Upper lobe of right lung (tissue), 1 donor: ENCODE measurements at regions not wholly inside any gene's neighbourhood (a gene's known extent, or its start where the extent isn't known, plus 50 kb on each side); places are given as distances from the start of the nearest gene placed in this dataset.

Experiments used
- ATAC-seq: fragments of 200-7000 bp; cut with Tn5 transposase; one replicate; pipeline ENCODE4 v1.9.1; 2020; ENCODE audit warnings: mild to moderate bottlenecking, moderate library complexity
- DNase-seq: peaks from one replicate; pipeline ENCODE4 v3.0.0-alpha.2; 2020
- H3K27ac ChIP-seq: fragments of 200-600 bp; one replicate; pipeline ENCODE4 v1.8.0; 2022
- H3K27me3 ChIP-seq: fragments of 200-600 bp; one replicate; pipeline ENCODE4 v1.8.0; 2022; ENCODE audit warnings: mild to moderate bottlenecking
- H3K36me3 ChIP-seq: fragments of 200-600 bp; one replicate; pipeline ENCODE4 v1.8.0; 2022
- H3K4me1 ChIP-seq: fragments of 200-600 bp; one replicate; pipeline ENCODE4 v1.8.0; 2022
- H3K4me3 ChIP-seq: fragments of 200-600 bp; one replicate; pipeline ENCODE4 v1.8.0; 2022; ENCODE audit warnings: mild to moderate bottlenecking
- H3K9me3 ChIP-seq: fragments of 200-600 bp; one replicate; pipeline ENCODE4 v1.8.0; 2022
- CTCF ChIP-seq: fragments of 200-600 bp; IDR thresholded peaks from one replicate; pipeline ENCODE4 v1.8.0; 2022; ENCODE audit warnings: antibody characterized with exemption
- intact Hi-C: fragments of 100-400 bp; cut with DNase I; formaldehyde crosslinking; loops from one replicate; pipeline ENCODE4 v1.11.0; 2022
- donor health status: DM: no; HTN: yes; CAD: no; lungs with severe emphysema.

GRCh38 chr1:114342376-114342775 is 168.6 kb downstream of the TRIM33 start:
- H3K9me3 ChIP-seq, result no peaks in the 10 kb centered on the region
- H3K27me3 ChIP-seq, result no peaks in the 10 kb centered on the region
- peak overlapping the region; percentile 18 for H3K27ac ChIP-seq
- DNase-seq (no peak), ATAC-seq (no peak)
- no peak overlapping the region for H3K4me3 ChIP-seq
- H3K36me3 ChIP-seq, result no peaks in the 10 kb centered on the region
- intact Hi-C loops, result no loop called here
- no peak for TF ChIP-seq CTCF
- H3K4me1 ChIP-seq, result peaks cover 8% of the 10 kb centered on the region

GRCh38 chr1:114341856-114342255 is 169.1 kb downstream of the TRIM33 start:
- H3K4me3 ChIP-seq, result no peak overlapping the region
- peaks cover 8% of the 10 kb centered on the region for H3K4me1 ChIP-seq
- TF ChIP-seq CTCF, result no peak
- no peaks in the 10 kb centered on the region for H3K36me3 ChIP-seq
- intact Hi-C loops, result no loop called here
- H3K27ac ChIP-seq, result no peak overlapping the region
- ATAC-seq (no peak), DNase-seq (no peak)
- H3K9me3 ChIP-seq, result no peaks in the 10 kb centered on the region
- no peaks in the 10 kb centered on the region for H3K27me3 ChIP-seq

- H3K4me3 ChIP-seq, result no peak overlapping the region
- no peaks in the 10 kb centered on the region for H3K27me3 ChIP-seq
- H3K9me3 ChIP-seq, result no peaks in the 10 kb centered on the region
- H3K36me3 ChIP-seq, result no peaks in the 10 kb centered on the region
- no peak overlapping the region for H3K27ac ChIP-seq
- no peak for TF ChIP-seq CTCF
- intact Hi-C loops, result no loop called here
- H3K4me1 ChIP-seq, result peaks cover 8% of the 10 kb centered on the region
- DNase-seq, result no peak
- no peak for ATAC-seq
Observed at GRCh38 chr1:114341299-114341698, 169.7 kb downstream of the TRIM33 start.

- intact Hi-C loops, result no loop called here
- no peaks in the 10 kb centered on the region for H3K9me3 ChIP-seq
- H3K27me3 ChIP-seq, result no peaks in the 10 kb centered on the region
- peaks cover 5% of the 10 kb centered on the region for H3K4me1 ChIP-seq
- TF ChIP-seq CTCF, result no peak
- ATAC-seq (no peak), DNase-seq (no peak)
- no peak overlapping the region for H3K27ac ChIP-seq
- no peaks in the 10 kb centered on the region for H3K36me3 ChIP-seq
- H3K4me3 ChIP-seq, result no peak overlapping the region
Observed at GRCh38 chr1:114340892-114341291, 170.1 kb downstream of the TRIM33 start.

- DNase-seq (no peak), ATAC-seq (no peak)
- intact Hi-C loops, result no loop called here
- H3K36me3 ChIP-seq, result no peaks in the 10 kb centered on the region
- no peak overlapping the region for H3K27ac ChIP-seq
- no peaks in the 10 kb centered on the region for H3K27me3 ChIP-seq
- no peak overlapping the region for H3K4me3 ChIP-seq
- no peaks in the 10 kb centered on the region for H3K4me1 ChIP-seq
- H3K9me3 ChIP-seq, result no peaks in the 10 kb centered on the region
- no peak for TF ChIP-seq CTCF
Observed at GRCh38 chr1:114339379-114339778, 171.6 kb downstream of the TRIM33 start.

GRCh38 chr1:114338191-114338890 is 172.7 kb downstream of the TRIM33 start:
- no peak overlapping the region for H3K27ac ChIP-seq
- no peak for TF ChIP-seq CTCF
- H3K36me3 ChIP-seq, result no peaks in the 10 kb centered on the region
- intact Hi-C loops, result no loop called here
- DNase-seq (no peak), ATAC-seq (no peak)
- no peak overlapping the region for H3K4me3 ChIP-seq
- no peaks in the 10 kb centered on the region for H3K27me3 ChIP-seq
- no peaks in the 10 kb centered on the region for H3K9me3 ChIP-seq
- H3K4me1 ChIP-seq, result no peaks in the 10 kb centered on the region
